Left forelimb (tissue), 1 donor: ENCODE measurements at regions not wholly inside any gene's neighbourhood (a gene's known extent, or its start where the extent isn't known, plus 50 kb on each side); places are given as distances from the start of the nearest gene placed in this dataset.

Source experiments
- DNase-seq: peaks from one replicate; pipeline ENCODE4 v3.0.0-alpha.2; 2018; ENCODE audit warnings: low spot score

- no peak for DNase-seq
These were observed 109.2 kb upstream of the PHACTR3 start for GRCh38 chr20:59495166-59495565.

GRCh38 chr20:59495894-59496510 lies 108.3 kb upstream of the PHACTR3 start:
- DNase-seq: peak; percentile 85

- DNase-seq: no peak
These were observed 106.0 kb upstream of the PHACTR3 start for GRCh38 chr20:59498291-59498690.

DNA sequence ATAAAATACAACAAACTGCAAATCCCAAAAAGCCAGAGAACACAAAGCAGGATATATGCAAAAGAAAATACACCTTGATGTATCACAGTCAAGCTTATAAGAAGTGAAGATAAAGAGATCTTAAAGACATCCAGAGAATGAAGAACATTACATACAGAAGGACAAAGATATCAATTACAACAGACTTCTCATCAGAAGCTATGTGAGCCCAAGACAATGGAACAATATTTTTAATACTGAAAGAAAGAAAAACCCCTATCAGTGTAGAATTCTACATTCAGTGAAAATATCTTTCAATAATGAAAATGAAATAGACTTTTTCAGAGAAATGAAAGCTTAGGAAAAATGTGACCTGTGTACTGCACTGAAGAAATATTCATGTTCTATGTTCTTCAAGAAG lies 104.5 kb upstream of the PHACTR3 start:
- no peak for DNase-seq

DNA sequence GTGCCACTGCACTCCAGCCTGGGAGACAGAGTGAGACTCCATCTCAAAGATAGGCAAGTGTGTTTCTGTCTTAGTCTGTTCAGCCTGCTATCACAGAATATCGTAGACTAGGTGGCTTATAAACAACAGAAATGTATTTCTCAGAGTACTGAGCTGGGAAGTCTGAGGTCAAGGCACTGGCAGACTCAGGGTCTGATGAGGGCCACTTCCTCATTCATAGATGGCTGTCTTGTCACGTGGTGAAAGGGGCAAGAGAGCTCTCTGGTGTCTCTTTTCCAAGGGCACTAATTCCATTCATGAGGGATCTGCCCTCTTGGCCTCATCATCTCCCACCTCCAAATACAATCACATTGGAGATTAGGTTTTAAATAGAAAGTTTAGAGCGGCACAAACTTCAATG lies 95.6 kb upstream of the PHACTR3 start:
- DNase-seq: no peak

DNA sequence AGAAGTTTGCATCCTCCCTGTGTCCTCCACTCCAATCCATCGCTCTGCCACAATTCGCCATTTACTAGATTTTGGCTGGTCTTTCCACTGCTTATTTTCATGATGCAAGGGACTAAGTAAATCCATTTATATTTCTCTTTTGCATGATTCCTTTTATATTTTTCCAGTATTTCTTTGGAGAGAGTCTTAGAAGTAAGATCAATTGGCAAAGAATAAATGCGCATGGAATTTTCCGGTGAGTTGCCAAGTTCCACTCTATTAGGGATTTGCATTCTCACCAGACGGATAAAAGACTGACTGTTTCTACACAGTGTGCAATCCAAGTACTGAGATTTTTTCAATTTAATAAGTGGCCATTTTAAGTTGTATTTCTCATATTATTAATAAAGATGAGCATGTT lies 91.7 kb upstream of the PHACTR3 start:
- DNase-seq: no peak

- no peak for DNase-seq
These were observed 89.8 kb upstream of the PHACTR3 start for GRCh38 chr20:59514554-59514953.

DNA sequence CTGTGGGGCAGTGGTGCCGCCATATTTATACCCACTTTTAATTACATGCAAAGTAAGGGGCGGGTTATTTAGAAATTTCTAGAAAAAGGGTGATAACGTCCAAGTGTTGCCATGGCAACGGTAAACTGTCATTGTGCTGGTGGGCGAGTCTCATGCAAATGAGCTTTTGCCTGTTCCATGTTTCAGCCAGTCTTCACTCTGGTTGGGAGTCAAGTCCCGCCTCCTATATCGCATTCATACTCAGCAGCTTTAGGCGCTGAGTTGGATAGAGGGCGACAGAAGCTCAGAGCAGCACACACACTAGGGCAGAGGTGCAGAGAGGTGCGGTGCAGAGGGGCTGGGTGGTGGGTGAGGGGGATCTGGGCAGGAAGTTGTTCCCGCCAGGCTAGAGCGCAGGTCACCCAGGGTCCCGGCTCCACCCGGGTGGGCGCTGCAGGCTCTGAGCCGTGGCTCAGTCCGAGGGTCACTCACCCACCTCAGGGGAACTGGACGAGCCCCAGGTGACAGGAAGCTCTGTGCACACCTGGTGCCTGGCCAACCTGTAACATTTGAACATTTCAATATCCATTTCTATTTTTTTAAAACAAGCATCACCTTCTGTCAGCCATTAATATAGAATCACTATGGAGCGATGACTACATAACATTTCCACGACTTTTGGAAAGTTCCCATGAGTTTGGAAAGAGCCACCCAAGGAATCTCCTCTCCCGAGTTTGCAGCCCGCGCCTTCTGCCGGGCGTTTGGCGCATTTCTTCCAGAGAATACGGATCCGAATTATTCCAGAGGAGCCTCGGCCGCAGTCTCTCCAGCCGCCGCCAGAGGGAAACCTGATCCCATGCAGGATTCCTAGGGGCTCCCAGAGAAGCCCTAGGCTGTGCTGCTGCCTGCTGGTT lies 89.1 kb upstream of the PHACTR3 start:
- DNase-seq: peak; percentile 85

DNA sequence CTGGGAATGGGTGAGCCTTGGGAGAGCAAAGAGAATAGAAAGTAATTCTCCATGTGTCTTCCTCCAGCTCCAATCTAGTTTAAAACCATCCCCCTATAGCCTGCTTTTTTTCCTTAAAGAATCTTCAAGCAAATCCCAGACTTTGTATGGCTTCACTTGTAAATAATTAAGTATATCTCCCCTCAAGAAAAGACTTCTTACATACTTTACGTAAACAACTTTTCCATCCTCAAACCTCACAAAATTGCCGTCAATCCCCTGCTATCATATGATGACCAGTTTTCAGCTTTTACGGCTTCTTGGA lies 88.5 kb upstream of the PHACTR3 start:
- DNase-seq: no peak

GRCh38 chr20:59518881-59519706 lies 85.2 kb upstream of the PHACTR3 start:
- DNase-seq: no peak

DNA sequence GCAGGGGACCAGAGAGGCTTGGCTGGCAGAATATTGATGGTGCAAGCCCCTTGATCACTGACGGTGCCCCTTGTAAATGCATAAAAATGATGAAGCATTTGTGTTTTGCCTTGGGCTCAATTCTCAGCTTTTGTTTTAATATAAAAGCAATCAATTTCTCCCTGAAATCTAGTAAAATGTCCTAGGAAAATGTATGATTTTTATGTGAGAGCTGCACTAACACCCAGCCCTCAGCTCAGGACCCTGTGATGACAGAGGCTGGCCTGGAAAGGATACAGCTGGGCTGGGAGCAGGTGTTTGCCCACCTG lies 84.7 kb upstream of the PHACTR3 start:
- DNase-seq: no peak

DNA sequence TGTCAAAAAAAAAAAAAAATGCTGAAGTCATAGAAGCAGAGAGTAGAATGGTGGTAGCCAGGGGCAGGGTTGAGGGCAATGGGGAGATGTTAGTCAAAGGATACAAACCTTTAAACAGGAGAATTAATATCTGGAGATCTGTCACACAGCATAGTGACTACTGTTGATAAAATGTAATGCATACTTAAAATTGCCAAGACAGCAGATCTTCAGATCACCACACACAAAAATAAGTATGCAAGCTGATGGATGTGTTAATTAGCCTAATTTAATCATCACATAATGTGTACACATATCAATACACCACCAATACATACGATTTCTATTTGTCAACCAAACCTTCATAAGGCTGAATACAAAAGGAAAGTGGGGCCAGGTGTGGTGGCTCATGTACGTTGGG lies 83.5 kb upstream of the PHACTR3 start:
- DNase-seq: no peak

DNA sequence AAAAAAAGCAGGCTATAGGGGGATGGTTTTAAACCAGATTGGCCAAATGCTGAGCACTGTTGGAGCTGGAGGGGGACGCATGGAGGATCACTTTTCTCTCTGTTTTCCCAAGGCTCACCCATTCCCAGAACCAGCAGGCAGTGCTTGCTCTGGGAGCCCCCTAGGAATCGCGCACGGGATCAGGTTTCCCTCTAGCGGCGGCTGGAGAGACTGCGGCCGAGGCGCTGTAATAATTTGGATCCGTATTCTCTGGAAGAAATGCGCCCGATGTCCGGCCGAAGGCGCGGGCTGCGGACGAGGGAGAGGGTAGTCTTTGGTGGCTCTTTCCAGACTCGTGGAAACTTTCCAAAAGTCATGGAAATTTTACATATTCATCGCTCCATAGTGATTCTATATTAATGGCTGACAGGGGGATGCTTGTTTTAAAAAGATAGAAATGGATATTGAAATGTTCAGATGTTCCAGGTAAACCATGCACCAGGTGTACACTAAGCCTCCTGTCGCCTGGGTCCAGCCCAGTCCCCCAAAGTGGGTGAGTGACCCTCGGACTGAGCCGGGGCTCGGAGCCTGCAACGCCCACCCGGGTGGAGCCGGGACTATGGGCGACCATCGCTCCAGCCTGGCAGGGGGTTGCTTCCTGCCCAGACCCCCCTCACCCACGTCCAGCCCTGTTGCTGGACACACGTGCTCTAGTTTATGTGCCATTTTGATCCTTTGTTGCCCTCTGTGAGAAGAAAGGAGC lies 78.7 kb upstream of the PHACTR3 start:
- DNase-seq: no peak

DNA sequence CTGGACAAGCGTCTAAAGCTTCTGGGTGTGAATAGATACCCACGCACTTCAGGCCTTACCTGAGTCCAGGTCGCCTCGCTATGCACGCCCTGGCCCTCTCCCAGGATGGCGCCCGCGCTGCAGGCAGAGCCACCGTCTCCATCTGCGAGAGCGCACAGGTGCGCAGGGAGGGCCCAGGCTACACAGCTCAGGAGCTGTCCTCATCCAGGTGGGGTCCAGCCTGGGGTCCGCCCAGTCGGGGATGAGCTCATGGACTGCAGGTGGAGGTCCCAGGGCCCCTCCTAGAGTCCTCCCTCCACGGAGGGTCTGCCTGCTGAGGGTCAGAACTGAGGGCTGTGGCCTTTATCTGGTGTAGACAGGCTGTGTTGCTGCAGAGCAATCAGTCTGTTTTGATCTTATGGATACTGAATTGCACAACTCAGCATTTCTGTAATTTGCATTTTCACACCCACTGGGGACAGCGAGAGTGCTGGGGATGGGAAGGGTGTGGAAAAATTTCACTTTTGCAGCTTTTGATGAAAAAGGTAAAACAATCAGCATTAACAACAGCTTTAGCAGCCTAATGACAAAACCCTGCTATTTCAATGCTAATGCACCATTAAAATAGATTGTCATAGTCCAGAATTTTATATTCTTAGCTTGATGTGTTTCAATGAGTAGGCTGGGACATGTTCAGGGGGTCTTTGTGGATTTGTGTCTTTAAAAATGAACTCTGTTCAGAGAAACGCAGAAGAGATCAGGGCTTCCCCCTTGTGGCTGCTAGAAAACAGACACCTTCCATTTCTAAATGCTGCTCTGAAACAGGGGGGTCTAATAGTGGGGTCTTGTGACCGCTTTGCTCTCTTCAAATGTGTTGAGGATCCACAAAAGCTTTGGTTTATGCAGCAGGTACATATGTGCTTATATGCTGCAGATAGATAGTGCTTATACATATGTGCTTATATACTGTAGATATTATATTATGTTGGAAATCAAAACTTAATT lies 77.8 kb upstream of the PHACTR3 start:
- no peak for DNase-seq

DNA sequence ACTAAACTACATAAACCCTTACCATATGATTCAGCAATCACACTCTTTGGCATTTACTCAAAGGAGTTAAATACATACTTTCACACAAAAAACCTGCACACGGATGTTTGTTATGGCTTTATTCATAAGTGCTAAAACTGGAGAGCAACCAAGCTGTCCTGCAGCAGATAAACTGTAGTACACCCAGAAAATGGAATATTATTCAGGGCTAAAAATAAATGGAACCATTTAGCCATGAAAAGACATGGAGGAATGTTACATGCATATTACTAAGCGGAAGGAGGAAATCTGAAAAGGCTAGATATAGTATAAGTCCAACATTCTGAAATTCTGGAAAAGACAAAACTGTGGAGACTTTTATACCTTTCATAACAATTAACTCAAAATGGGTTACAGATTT lies 73.6 kb upstream of the PHACTR3 start:
- DNase-seq: no peak

GRCh38 chr20:59537991-59538390 lies 66.3 kb upstream of the PHACTR3 start:
- DNase-seq: no peak

DNA sequence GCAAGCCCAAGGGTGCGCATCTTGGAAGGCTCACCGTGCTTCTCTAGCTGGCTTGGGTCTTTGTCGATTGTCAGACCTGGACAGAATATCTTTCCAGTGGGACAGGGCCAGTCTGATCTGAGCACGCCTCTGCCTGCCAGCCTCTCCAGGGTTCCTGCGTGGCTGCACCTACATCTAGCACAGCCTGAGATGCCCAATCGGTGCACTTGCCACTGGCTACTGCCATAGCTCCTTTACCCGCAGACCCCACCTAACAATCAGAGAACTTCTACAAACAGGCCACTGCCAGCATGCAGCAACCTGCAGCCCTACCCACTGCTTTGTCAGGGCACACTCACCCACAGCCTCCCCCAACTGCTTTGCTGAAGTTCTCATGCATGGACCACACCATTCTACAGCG lies 56.7 kb upstream of the PHACTR3 start:
- DNase-seq: no peak
